ENCODE measurements at regions not wholly inside any gene's neighbourhood (a gene's known extent, or its start where the extent isn't known, plus 50 kb on each side); places are given as distances from the start of the nearest gene placed in this dataset.
"Not testable (repeated sequence)": the region's sequence is repeated elsewhere in the genome, so short reads cannot be mapped to it uniquely, and the experiment has no call there.

DNA sequence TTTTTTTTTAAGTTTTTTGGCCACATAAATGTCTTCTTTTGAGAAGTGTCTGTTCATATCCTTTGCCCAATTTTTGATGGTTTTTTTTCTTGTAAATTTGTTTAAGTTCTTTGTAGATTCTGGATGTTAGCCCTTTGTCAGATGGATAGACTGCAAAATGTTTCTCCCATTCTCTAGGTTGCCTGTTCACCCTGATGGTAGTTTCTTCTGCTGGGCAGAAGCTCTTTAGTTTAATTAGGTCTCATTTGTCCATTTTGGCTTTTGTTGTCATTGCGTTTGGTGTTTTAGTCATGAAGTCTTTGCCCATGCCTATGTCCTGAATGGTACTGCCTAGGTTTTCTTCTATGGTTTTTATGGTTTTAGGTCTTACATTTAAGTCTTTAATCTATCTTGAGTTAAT is 320.9 kb upstream of the SETBP1 start:
- H3K9me3 ChIP-seq (ENCODE audit: control insufficient read depth in 2 of 2, low read length in 2 of 2); H3K4me3 ChIP-seq (ENCODE audit: low read length in 2 of 2); H3K36me3 ChIP-seq (ENCODE audit: control insufficient read depth in 2 of 2, insufficient read depth in 2 of 2, low read length in 2 of 2); H3K27ac ChIP-seq (ENCODE audit: low read depth in 2 of 2, low read length in 2 of 2); H3K9ac ChIP-seq (ENCODE audit: low read depth in 1 of 2, low read length in 2 of 2); H3K4me1 ChIP-seq (ENCODE audit: control insufficient read depth in 2 of 2, insufficient read depth in 2 of 2, low read length in 2 of 2); H3K27me3 ChIP-seq (ENCODE audit: control insufficient read depth in 2 of 2, insufficient read depth in 2 of 2, low read length in 2 of 2): not testable (repeated sequence)

DNA sequence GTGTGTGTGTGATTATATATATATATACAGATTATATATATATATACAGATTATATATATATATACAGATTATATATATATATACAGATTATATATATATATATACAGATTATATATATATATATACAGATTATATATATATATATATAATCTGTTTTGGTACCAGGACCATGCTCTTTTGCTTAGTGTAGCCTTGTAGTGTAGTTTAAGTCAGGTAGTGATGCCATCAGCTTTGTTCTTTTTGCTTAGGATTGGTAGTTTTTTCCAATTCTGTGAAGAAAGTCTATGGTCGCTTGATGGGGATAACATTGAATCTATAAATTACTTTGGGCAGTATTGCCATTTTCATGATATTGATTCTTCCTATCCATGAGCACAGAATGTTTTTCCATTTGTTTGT is 318.5 kb upstream of the SETBP1 start:
- H3K4me1 ChIP-seq (ENCODE audit: control insufficient read depth in 2 of 2, insufficient read depth in 2 of 2, low read length in 2 of 2); H3K36me3 ChIP-seq (ENCODE audit: control insufficient read depth in 2 of 2, insufficient read depth in 2 of 2, low read length in 2 of 2); H3K27ac ChIP-seq (ENCODE audit: low read depth in 2 of 2, low read length in 2 of 2); H3K27me3 ChIP-seq (ENCODE audit: control insufficient read depth in 2 of 2, insufficient read depth in 2 of 2, low read length in 2 of 2); H3K4me3 ChIP-seq (ENCODE audit: low read length in 2 of 2); H3K9me3 ChIP-seq (ENCODE audit: control insufficient read depth in 2 of 2, low read length in 2 of 2); H3K9ac ChIP-seq (ENCODE audit: low read depth in 1 of 2, low read length in 2 of 2): not testable (repeated sequence)

DNA sequence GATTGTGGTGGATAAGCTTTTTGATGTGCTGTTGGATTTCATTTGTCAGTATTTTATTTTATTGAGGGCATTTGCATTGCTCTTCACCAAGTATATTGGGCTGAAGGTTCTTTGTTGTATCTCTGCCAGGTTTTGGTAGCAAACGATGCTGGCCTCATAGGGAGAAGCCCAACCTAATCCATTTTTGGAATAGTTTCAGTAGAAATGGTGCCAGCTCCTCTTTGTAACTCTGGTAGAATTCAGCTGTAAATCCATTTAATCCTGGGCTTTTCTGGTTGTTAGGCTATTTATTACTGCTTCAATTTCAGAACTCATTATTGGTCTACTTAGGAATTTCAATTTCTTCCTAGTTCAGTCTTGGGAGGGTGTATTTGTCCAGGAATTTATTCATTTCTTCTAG is 309.8 kb upstream of the SETBP1 start:
- peaks cover 3 to 7% of the 10 kb centered on the region in 2 donors for H3K9me3 ChIP-seq (ENCODE audit: control insufficient read depth in 2 of 2, low read length in 2 of 2)
- no peak overlapping the region for H3K4me3 ChIP-seq (ENCODE audit: low read length in 2 of 2)
- no peaks in the 10 kb centered on the region for H3K27me3 ChIP-seq (ENCODE audit: control insufficient read depth in 2 of 2, insufficient read depth in 2 of 2, low read length in 2 of 2)
- H3K27ac ChIP-seq (ENCODE audit: low read depth in 2 of 2, low read length in 2 of 2), result no peak overlapping the region
- H3K9ac ChIP-seq (ENCODE audit: low read depth in 1 of 2, low read length in 2 of 2), result no peak overlapping the region
- no peaks in the 10 kb centered on the region for H3K36me3 ChIP-seq (ENCODE audit: control insufficient read depth in 2 of 2, insufficient read depth in 2 of 2, low read length in 2 of 2)
- H3K4me1 ChIP-seq (ENCODE audit: control insufficient read depth in 2 of 2, insufficient read depth in 2 of 2, low read length in 2 of 2), result no peaks in the 10 kb centered on the region

DNA sequence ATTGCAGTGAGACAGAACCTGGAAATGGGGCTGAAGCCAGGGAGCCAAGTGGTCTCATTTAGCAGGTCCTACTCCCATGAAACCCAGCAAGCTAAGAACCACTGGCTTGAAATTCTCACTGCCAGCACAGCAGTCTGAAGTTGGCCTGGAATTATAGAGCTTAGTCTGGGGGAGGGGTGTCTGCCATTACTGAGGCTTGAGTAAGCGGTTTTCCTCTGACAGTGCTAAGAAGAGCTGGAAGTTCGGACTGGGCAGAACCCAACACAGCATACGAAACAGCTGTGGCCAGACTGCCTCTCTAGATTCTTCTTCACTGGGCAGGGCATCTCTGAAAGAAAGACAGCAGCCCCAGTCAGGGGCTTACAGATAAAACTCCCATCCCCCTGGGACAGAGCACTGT is 305.7 kb upstream of the SETBP1 start:
- H3K9me3 ChIP-seq (ENCODE audit: control insufficient read depth in 2 of 2, low read length in 2 of 2), result peaks cover 3 to 7% of the 10 kb centered on the region in 2 donors

DNA sequence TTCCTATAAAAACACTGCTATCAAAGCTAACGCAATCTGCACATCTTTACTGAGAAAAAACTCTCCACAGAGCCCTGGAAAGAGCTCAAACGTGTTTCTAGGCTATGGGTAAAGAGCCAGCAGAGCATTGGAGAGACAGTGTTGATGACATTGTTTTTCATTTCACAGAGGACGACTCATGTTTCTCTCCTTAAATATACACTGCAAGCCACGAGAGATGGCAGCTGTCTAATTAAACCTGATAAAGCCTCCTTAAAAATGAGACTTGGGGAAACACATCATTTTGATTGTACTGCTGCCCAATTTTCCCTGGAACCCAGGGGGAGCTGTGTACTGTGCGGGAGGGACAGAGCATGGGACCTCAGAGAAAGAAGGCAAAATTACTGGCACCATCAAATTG is 294.3 kb upstream of the SETBP1 start:
- Histone ChIP-seq H3K9ac (ENCODE audit: low read depth in 1 of 2, low read length in 2 of 2) (no peak overlapping the region), H3K36me3 (ENCODE audit: control insufficient read depth in 2 of 2, insufficient read depth in 2 of 2, low read length in 2 of 2) (no peaks in the 10 kb centered on the region), H3K4me1 (ENCODE audit: control insufficient read depth in 2 of 2, insufficient read depth in 2 of 2, low read length in 2 of 2) (no peaks in the 10 kb centered on the region), H3K27me3 (ENCODE audit: control insufficient read depth in 2 of 2, insufficient read depth in 2 of 2, low read length in 2 of 2) (no peaks in the 10 kb centered on the region), H3K9me3 (ENCODE audit: control insufficient read depth in 2 of 2, low read length in 2 of 2) (no peaks in the 10 kb centered on the region), H3K27ac (ENCODE audit: low read depth in 2 of 2, low read length in 2 of 2) (no peak overlapping the region), H3K4me3 (ENCODE audit: low read length in 2 of 2) (no peak overlapping the region)

More for the DNA sequence above, 305.7 kb upstream of the SETBP1 start:
- Histone ChIP-seq H3K4me3 (ENCODE audit: low read length in 2 of 2) (no peak overlapping the region), H3K9ac (ENCODE audit: low read depth in 1 of 2, low read length in 2 of 2) (no peak overlapping the region), H3K36me3 (ENCODE audit: control insufficient read depth in 2 of 2, insufficient read depth in 2 of 2, low read length in 2 of 2) (no peaks in the 10 kb centered on the region), H3K27me3 (ENCODE audit: control insufficient read depth in 2 of 2, insufficient read depth in 2 of 2, low read length in 2 of 2) (no peaks in the 10 kb centered on the region), H3K4me1 (ENCODE audit: control insufficient read depth in 2 of 2, insufficient read depth in 2 of 2, low read length in 2 of 2) (no peaks in the 10 kb centered on the region), H3K27ac (ENCODE audit: low read depth in 2 of 2, low read length in 2 of 2) (no peak overlapping the region)

DNA sequence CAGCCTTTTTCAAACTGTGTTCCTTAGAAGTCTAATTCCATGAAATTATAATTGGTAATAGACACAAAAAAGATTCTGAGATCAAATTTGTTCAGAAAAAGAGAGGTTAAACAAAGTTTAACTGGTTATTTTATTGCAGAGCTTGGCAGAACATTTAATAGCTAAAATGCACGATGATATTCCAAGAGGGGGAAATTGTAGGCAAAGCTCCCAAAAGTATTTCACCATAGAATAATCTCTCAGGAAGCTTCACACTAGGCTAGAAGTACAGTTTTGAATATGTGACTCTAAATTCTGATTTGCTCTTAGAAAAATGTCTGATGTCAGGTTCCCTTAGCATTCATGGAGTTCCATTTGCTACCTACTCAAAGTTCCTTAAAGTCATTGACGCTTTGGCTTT is 292.4 kb upstream of the SETBP1 start:
- H3K27ac ChIP-seq (ENCODE audit: low read depth in 2 of 2, low read length in 2 of 2), result no peak overlapping the region
- no peaks in the 10 kb centered on the region for H3K4me1 ChIP-seq (ENCODE audit: control insufficient read depth in 2 of 2, insufficient read depth in 2 of 2, low read length in 2 of 2)
- no peak overlapping the region for H3K9ac ChIP-seq (ENCODE audit: low read depth in 1 of 2, low read length in 2 of 2)
- H3K9me3 ChIP-seq (ENCODE audit: control insufficient read depth in 2 of 2, low read length in 2 of 2), result no peaks in the 10 kb centered on the region
- no peaks in the 10 kb centered on the region for H3K27me3 ChIP-seq (ENCODE audit: control insufficient read depth in 2 of 2, insufficient read depth in 2 of 2, low read length in 2 of 2)
- no peak overlapping the region for H3K4me3 ChIP-seq (ENCODE audit: low read length in 2 of 2)
- H3K36me3 ChIP-seq (ENCODE audit: control insufficient read depth in 2 of 2, insufficient read depth in 2 of 2, low read length in 2 of 2), result no peaks in the 10 kb centered on the region

DNA sequence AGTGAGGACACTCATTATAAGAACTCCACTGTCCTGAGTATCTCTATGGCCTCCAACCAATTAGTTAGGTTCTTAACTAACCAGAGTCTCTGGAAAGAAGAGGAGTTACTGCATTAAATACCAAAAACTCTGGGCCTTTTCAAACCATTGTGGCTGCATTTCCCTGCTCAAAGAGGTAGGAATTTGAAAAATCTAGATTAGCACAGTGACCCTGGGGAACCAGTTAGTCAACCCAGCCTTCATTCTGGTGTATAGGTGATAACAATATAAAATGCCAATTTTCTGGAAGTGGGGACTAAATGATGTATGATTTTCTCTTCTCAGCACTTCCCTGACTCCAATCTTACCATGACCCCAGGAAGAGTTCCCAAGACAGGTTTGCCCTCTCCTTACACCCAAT is 287.8 kb upstream of the SETBP1 start:
- Histone ChIP-seq H3K4me1 (ENCODE audit: control insufficient read depth in 2 of 2, insufficient read depth in 2 of 2, low read length in 2 of 2) (no peaks in the 10 kb centered on the region), H3K9me3 (ENCODE audit: control insufficient read depth in 2 of 2, low read length in 2 of 2) (no peaks in the 10 kb centered on the region), H3K27ac (ENCODE audit: low read depth in 2 of 2, low read length in 2 of 2) (no peak overlapping the region)

DNA sequence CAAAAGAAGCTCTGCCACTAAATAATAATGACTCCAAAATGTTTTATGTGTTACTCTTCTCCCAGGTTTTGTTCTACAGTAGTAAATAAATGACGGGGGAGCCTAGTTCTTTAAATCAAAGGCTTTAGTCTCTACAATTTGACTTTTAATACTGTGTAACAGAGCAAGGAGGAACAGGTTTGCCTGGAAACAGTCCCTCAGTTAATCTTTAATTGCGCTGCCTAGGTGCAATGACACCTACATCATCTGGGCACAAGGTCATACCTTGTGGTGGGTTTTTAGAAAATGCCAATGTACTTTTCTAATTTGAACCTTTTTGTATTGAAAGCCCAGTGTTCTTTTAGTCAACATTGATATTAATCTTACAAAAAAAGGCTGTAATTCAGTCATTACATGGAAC is 287.3 kb upstream of the SETBP1 start:
- H3K27ac ChIP-seq (ENCODE audit: low read depth in 2 of 2, low read length in 2 of 2), result no peak overlapping the region
- H3K9me3 ChIP-seq (ENCODE audit: control insufficient read depth in 2 of 2, low read length in 2 of 2), result no peaks in the 10 kb centered on the region
- no peaks in the 10 kb centered on the region for H3K27me3 ChIP-seq (ENCODE audit: control insufficient read depth in 2 of 2, insufficient read depth in 2 of 2, low read length in 2 of 2)
- no peak overlapping the region for H3K4me3 ChIP-seq (ENCODE audit: low read length in 2 of 2)
- H3K9ac ChIP-seq (ENCODE audit: low read depth in 1 of 2, low read length in 2 of 2), result no peak overlapping the region
- H3K36me3 ChIP-seq (ENCODE audit: control insufficient read depth in 2 of 2, insufficient read depth in 2 of 2, low read length in 2 of 2), result no peaks in the 10 kb centered on the region
- no peaks in the 10 kb centered on the region for H3K4me1 ChIP-seq (ENCODE audit: control insufficient read depth in 2 of 2, insufficient read depth in 2 of 2, low read length in 2 of 2)

More for the DNA sequence above, 287.8 kb upstream of the SETBP1 start:
- Histone ChIP-seq H3K36me3 (ENCODE audit: control insufficient read depth in 2 of 2, insufficient read depth in 2 of 2, low read length in 2 of 2) (no peaks in the 10 kb centered on the region), H3K9ac (ENCODE audit: low read depth in 1 of 2, low read length in 2 of 2) (no peak overlapping the region), H3K27me3 (ENCODE audit: control insufficient read depth in 2 of 2, insufficient read depth in 2 of 2, low read length in 2 of 2) (no peaks in the 10 kb centered on the region), H3K4me3 (ENCODE audit: low read length in 2 of 2) (no peak overlapping the region)

DNA sequence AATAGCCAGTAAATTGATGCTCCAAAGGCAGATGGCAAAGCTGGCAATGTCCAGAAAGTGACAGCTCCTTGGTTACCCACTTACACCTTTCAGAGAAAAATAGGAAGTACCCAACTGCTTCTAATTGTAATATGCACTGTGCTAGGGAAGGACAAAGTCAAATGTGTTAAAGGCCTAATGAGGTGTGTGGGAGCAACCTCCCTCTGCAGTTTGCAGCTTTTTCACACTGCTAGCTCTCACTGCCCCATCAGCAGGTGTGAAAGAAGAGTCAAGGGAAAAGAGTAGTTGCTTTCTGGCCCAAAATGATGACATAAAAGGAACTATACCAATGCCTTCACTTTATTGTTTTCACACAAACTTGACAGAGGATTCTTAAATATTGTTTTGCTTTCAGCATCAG is 284.1 kb upstream of the SETBP1 start:
- no peaks in the 10 kb centered on the region for H3K9me3 ChIP-seq (ENCODE audit: control insufficient read depth in 2 of 2, low read length in 2 of 2)
- no peak overlapping the region for H3K9ac ChIP-seq (ENCODE audit: low read depth in 1 of 2, low read length in 2 of 2)
- no peaks in the 10 kb centered on the region for H3K4me1 ChIP-seq (ENCODE audit: control insufficient read depth in 2 of 2, insufficient read depth in 2 of 2, low read length in 2 of 2)
- H3K27ac ChIP-seq (ENCODE audit: low read depth in 2 of 2, low read length in 2 of 2), result no peak overlapping the region
- no peaks in the 10 kb centered on the region for H3K27me3 ChIP-seq (ENCODE audit: control insufficient read depth in 2 of 2, insufficient read depth in 2 of 2, low read length in 2 of 2)
- no peaks in the 10 kb centered on the region for H3K36me3 ChIP-seq (ENCODE audit: control insufficient read depth in 2 of 2, insufficient read depth in 2 of 2, low read length in 2 of 2)
- no peak overlapping the region for H3K4me3 ChIP-seq (ENCODE audit: low read length in 2 of 2)

DNA sequence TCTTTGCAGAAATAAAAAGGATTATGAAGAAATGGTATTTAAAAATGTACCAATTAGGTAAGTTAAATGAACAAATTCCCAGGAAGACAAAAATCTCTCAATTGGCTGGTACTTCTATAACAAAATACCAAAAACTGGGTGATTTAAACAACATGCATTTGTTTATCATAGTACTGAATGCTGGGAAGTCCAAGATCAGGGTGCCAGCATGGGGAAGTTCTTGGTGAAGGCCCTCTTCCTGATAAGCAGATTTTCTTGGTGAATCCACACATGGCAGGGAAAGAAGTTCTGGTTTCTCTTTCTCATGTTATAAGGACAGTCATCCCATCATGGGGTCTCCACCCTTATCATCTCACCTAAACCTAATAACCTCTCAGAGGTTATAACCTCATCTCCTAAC is 271.6 kb upstream of the SETBP1 start:
- H3K36me3 ChIP-seq (ENCODE audit: control insufficient read depth in 2 of 2, insufficient read depth in 2 of 2, low read length in 2 of 2), result no peaks in the 10 kb centered on the region
- no peaks in the 10 kb centered on the region for H3K4me1 ChIP-seq (ENCODE audit: control insufficient read depth in 2 of 2, insufficient read depth in 2 of 2, low read length in 2 of 2)
- no peak overlapping the region for H3K9ac ChIP-seq (ENCODE audit: low read depth in 1 of 2, low read length in 2 of 2)
- no peak overlapping the region for H3K4me3 ChIP-seq (ENCODE audit: low read length in 2 of 2)
- H3K27me3 ChIP-seq (ENCODE audit: control insufficient read depth in 2 of 2, insufficient read depth in 2 of 2, low read length in 2 of 2), result no peaks in the 10 kb centered on the region
- no peak overlapping the region for H3K27ac ChIP-seq (ENCODE audit: low read depth in 2 of 2, low read length in 2 of 2)
- H3K9me3 ChIP-seq (ENCODE audit: control insufficient read depth in 2 of 2, low read length in 2 of 2), result no peaks in the 10 kb centered on the region

DNA sequence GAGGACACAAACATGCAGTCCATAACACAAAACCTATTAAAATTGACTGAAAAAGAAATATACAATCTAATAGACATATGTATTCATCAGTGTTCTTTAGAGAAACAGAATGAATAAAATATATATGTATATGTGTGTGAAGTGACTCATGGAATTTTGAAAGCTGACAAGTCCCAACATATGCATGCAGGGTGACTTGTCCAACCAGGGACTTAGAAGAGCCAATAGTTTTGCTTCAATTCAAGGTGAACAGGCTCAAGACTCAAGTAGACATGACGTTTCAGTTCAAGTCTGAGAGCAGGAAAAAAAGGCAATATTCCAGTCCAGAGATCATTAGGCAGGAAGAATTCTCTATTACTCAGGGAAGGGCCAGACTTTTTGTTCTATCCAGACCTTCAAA is 271.2 kb upstream of the SETBP1 start:
- H3K36me3 ChIP-seq (ENCODE audit: control insufficient read depth in 2 of 2, insufficient read depth in 2 of 2, low read length in 2 of 2), result no peaks in the 10 kb centered on the region
- H3K9ac ChIP-seq (ENCODE audit: low read depth in 1 of 2, low read length in 2 of 2), result no peak overlapping the region
- no peak overlapping the region for H3K4me3 ChIP-seq (ENCODE audit: low read length in 2 of 2)
- H3K27me3 ChIP-seq (ENCODE audit: control insufficient read depth in 2 of 2, insufficient read depth in 2 of 2, low read length in 2 of 2), result no peaks in the 10 kb centered on the region
- no peak overlapping the region for H3K27ac ChIP-seq (ENCODE audit: low read depth in 2 of 2, low read length in 2 of 2)
- no peaks in the 10 kb centered on the region for H3K9me3 ChIP-seq (ENCODE audit: control insufficient read depth in 2 of 2, low read length in 2 of 2)
- H3K4me1 ChIP-seq (ENCODE audit: control insufficient read depth in 2 of 2, insufficient read depth in 2 of 2, low read length in 2 of 2), result no peaks in the 10 kb centered on the region

Measured in mucosa of rectum (tissue), 2 donors.